ENCODE measurements at regions not wholly inside any gene's neighbourhood (a gene's known extent, or its start where the extent isn't known, plus 50 kb on each side); places are given as distances from the start of the nearest gene placed in this dataset.

GRCh38 chr18:45462179-45462578 lies 153.1 kb upstream of the SLC14A2 start:
- Histone ChIP-seq H3K9me1 (ENCODE audit: insufficient read depth, low read length) (no peaks in the 10 kb centered on the region), H3K4me1 (ENCODE audit: control insufficient read depth, insufficient read depth, low read length) (no peaks in the 10 kb centered on the region), H4K91ac (ENCODE audit: insufficient read depth, low read depth, low read length) (no peak overlapping the region), H3K36me3 (ENCODE audit: control insufficient read depth, insufficient read depth, low read length) (no peaks in the 10 kb centered on the region), H3K4ac (ENCODE audit: low read depth, low read length) (no peak overlapping the region), H4K20me1 (ENCODE audit: insufficient read depth, low read length) (no peaks in the 10 kb centered on the region), H4K8ac (ENCODE audit: low read depth in 2 of 2, low read length in 2 of 2) (no peak overlapping the region), H3K9me3 (ENCODE audit: control insufficient read depth, insufficient read depth, low read length) (no peaks in the 10 kb centered on the region), H3K4me2 (ENCODE audit: low read depth, low read length) (no peak overlapping the region), H2BK20ac (ENCODE audit: low read depth, low read length) (no peak overlapping the region), H2BK120ac (ENCODE audit: low read depth, low read length) (no peak overlapping the region), H3K18ac (ENCODE audit: low read depth, low read length) (no peak overlapping the region), H2AK9ac (replicated peaks; ENCODE audit: low read depth, low read length, poor library complexity) (no peak overlapping the region), H2BK5ac (ENCODE audit: low read depth, low read length, poor library complexity, severe bottlenecking) (no peak overlapping the region), H3K4me3 (ENCODE audit: insufficient read depth, low read depth, low read length) (no peak overlapping the region), H2AK5ac (ENCODE audit: low read depth, low read length) (no peak overlapping the region), H3K27me3 (ENCODE audit: control insufficient read depth, insufficient read depth, low read length) (peaks cover 1% of the 10 kb centered on the region; the same call in 1 of the 2 replicates), H4K5ac (ENCODE audit: low read depth, low read length) (no peak overlapping the region), H2AFZ (replicated peaks; ENCODE audit: low read length, poor library complexity) (no peak overlapping the region), H3K56ac (ENCODE audit: extremely low read depth, insufficient read depth, low read length) (no peak overlapping the region), H3K14ac (replicated peaks; ENCODE audit: low read depth, low read length) (no peak overlapping the region), H3K27ac (ENCODE audit: insufficient read depth, low read length) (no peak overlapping the region), H3K23ac (ENCODE audit: low read depth, low read length) (no peak overlapping the region), H2BK15ac (ENCODE audit: low read depth, low read length) (no peak overlapping the region), H3K79me1 (ENCODE audit: low read depth in 1 of 2, low read length in 2 of 2) (no peaks in the 10 kb centered on the region), H3K9ac (ENCODE audit: low read depth, low read length) (no peak overlapping the region)
- ATAC-seq (ENCODE audit: low read depth) (no peak), DNase-seq (no peak)
- dilution Hi-C loops (cut with HindIII; ENCODE audit: low sequenced_read_pairs, unreplicated experiment): no loop called here
- TF ChIP-seq CEBPB (IDR thresholded peaks at IDR 0.05; ENCODE audit: low read depth, low read length) (no peak), CTCF (conservative IDR thresholded peaks at IDR 0.05; ENCODE audit: low read depth, low read length) (no peak), MAFK (IDR thresholded peaks at IDR 0.05; ENCODE audit: low read depth, low read length) (no peak), RFX5 (IDR thresholded peaks at IDR 0.05; ENCODE audit: low read depth, low read length) (no peak), ELK1 (IDR thresholded peaks at IDR 0.05; ENCODE audit: borderline replicate concordance, low read depth, low read length) (no peak), MXI1 (IDR thresholded peaks at IDR 0.05; ENCODE audit: borderline replicate concordance, low read depth, low read length) (no peak), FOS (IDR thresholded peaks at IDR 0.05; ENCODE audit: low read depth, low read length) (no peak), NFE2L2 (IDR thresholded peaks at IDR 0.05; ENCODE audit: low read depth, low read length) (no peak), RAD21 (IDR thresholded peaks at IDR 0.05; ENCODE audit: low read length) (no peak), RCOR1 (IDR thresholded peaks at IDR 0.05; ENCODE audit: insufficient replicate concordance, low read length) (no peak), SMC3 (IDR thresholded peaks at IDR 0.05; ENCODE audit: low read depth, low read length) (no peak), MAZ (IDR thresholded peaks at IDR 0.05; ENCODE audit: borderline replicate concordance, low read depth, low read length) (no peak), POLR2A (IDR thresholded peaks at IDR 0.05; ENCODE audit: low read depth, low read length) (no peak), CHD1 (IDR thresholded peaks at IDR 0.05; ENCODE audit: low read depth, low read length) (no peak)
- ChIA-PET CTCF (no interaction called here), POLR2A (ENCODE audit: unreplicated experiment) (no interaction called here)
- in situ Hi-C loops (cut with MboI; ENCODE audit: low sequenced_read_pairs): no loop called here
- intact Hi-C loops (cut with micrococcal nuclease): no loop called here
- no TSS peak for BruUV-seq (replicated peaks)
- WGBS, 2 experiments (ENCODE audit: extremely low coverage in 2 of 2, insufficient read length in 1 of 2): no CpG with 5 or more reads among the region's 5 CpGs

Data from IMR-90 (cell line).